ENCODE measurements at regions not wholly inside any gene's neighbourhood (a gene's known extent, or its start where the extent isn't known, plus 50 kb on each side); places are given as distances from the start of the nearest gene placed in this dataset.
"Not testable (repeated sequence)": the region's sequence is repeated elsewhere in the genome, so short reads cannot be mapped to it uniquely, and the experiment has no call there.

DNA sequence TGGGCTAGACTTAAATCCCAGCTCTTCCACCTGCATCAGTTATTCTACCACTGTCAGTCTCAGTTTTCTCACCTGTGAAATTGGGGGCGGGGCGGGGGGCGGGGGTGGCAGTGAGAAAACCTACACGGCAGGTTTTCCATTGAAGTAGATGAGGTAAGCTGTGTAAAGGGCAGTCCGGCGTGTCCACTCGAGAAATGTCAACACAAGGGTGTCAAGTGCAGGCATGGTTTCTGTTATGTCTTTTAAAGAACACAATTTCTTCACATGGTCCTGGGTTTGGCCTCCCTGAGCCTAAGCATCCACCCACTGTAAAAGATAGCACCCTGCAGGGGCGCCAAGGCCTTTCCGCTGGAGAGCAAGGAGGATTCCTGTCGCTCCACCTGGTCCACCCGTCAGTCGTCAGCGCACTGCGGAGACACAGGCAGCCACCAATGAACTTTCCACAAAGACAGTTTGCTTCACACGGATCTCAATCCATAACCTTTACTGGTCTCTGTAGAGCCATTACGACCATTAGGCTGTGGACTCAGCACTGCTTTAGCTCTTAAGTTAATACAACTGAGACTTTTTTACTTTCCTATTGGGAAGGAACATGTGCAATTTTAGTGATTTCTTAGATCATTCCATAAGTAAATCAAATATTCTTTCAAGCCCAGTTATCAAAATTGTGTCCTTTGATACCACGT lies 99.5 kb upstream of the FOXB1 start:
- DNase-seq (no peak), ATAC-seq (peak; percentile 65)
- H3K9me3 ChIP-seq, result no peaks in the 10 kb centered on the region
- intact Hi-C loops (cut with DNase I), result no loop called here
- peaks cover 7 to 88% of the 10 kb centered on the region in 2 donors for H3K27me3 ChIP-seq
- H3K36me3 ChIP-seq, result no peaks in the 10 kb centered on the region
- no peak overlapping the region for H3K4me3 ChIP-seq
- TF ChIP-seq, protein P1, sequence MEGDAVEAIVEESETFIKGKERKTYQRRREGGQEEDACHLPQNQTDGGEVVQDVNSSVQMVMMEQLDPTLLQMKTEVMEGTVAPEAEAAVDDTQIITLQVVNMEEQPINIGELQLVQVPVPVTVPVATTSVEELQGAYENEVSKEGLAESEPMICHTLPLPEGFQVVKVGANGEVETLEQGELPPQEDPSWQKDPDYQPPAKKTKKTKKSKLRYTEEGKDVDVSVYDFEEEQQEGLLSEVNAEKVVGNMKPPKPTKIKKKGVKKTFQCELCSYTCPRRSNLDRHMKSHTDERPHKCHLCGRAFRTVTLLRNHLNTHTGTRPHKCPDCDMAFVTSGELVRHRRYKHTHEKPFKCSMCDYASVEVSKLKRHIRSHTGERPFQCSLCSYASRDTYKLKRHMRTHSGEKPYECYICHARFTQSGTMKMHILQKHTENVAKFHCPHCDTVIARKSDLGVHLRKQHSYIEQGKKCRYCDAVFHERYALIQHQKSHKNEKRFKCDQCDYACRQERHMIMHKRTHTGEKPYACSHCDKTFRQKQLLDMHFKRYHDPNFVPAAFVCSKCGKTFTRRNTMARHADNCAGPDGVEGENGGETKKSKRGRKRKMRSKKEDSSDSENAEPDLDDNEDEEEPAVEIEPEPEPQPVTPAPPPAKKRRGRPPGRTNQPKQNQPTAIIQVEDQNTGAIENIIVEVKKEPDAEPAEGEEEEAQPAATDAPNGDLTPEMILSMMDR (IDR thresholded peaks at IDR 0.05), result no peak
- H3K27ac ChIP-seq, result no peak overlapping the region
- H3K4me1 ChIP-seq, result no peaks in the 10 kb centered on the region

DNA sequence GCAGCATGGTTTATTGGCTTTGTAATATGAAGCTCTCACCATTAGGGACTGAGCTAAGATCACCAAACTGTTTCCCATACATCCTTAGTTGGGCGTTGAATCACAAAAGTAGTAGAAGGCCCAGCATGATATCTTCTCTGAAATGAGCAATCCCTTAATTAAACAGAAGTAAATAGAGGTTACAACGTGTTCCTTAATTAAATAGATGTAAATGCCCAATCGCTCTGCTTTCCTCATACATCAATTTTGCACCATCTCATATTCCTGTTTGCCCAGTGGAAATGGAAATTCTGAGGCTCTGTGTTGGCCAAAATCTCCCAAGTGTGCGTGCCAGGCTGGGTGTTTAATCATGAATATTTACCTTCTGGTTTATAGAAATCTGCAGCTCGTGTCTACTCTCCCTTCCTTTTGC lies 107.4 kb upstream of the FOXB1 start:
- intact Hi-C loops (cut with DNase I), result no loop called here
- Histone ChIP-seq H3K4me3 (no peak overlapping the region), H3K27ac (no peak overlapping the region), H3K27me3 (peaks cover 0 to 41% of the 10 kb centered on the region in 2 donors), H3K36me3 (no peaks in the 10 kb centered on the region), H3K4me1 (no peaks in the 10 kb centered on the region), H3K9me3 (no peaks in the 10 kb centered on the region)
- TF ChIP-seq, protein P1 (IDR thresholded peaks at IDR 0.05), result no peak
- ATAC-seq, result no peak
- DNase-seq, result no peak

DNA sequence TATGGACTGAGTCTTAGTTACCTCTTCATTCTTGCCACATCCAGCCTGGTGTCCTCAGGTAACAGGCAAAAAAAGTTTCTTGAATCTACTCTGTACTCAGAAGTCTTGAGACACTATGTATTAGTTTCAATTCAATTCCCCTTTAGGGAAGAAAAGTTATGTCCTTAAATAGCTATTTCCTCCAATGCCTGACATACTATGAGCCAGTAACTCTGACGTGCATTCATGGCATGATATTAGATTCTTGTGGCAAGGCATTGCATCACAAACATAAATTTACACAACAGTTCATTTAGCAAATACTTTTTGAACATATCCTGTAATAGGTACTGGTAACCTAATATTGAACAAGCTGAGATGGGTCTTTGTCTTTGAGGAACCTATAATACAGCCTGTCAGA lies 109.3 kb upstream of the FOXB1 start:
- no peak overlapping the region for H3K27ac ChIP-seq
- no peak overlapping the region for H3K4me3 ChIP-seq
- DNase-seq (no peak), ATAC-seq (no peak)
- H3K9me3 ChIP-seq, result no peaks in the 10 kb centered on the region
- peaks cover 0 to 35% of the 10 kb centered on the region in 2 donors for H3K27me3 ChIP-seq
- H3K36me3 ChIP-seq, result no peaks in the 10 kb centered on the region
- intact Hi-C loops (cut with DNase I), result no loop called here
- TF ChIP-seq, protein P1 (IDR thresholded peaks at IDR 0.05), result no peak
- H3K4me1 ChIP-seq, result no peaks in the 10 kb centered on the region

DNA sequence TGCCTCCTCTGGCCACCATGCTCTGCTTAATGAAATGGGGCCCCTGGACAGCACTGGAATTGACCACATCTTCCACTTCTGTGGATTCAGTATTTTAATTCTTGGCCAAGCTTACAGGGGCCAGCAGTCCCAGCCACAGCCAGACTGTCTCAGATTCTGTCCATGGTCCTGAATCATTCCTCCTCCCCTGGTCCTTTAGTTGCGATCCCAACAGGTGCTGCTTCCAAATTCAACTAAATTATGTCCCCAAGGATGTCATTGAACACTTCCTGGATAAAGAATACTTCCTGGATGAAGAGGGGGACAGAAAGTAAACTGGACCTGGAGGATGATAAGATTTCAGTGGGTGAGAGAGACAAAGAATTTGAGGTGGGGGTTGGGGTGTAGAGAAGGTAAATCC lies 111.1 kb upstream of the FOXB1 start:
- peak in 2 of 4 donors; percentile 22 to 38 for DNase-seq
- no peak for ATAC-seq

DNA sequence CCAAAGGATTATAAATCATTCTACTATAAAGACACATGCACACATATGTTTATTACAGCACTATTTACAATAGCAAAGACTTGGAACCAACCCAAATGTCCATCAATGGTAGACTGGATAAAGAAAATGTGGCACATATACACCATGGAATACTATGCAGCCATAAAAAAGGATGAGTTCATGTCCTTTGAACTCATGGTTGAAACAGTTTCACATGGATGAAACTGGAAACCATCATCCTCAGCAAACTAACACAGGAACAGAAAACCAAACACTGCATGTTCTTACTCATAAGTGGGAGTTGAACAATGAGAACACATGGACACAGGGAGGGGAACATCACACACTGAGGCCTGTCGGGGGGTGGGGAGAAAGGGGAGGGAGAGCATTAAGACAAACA lies 116.2 kb upstream of the FOXB1 start:
- H3K9me3 ChIP-seq; H3K27ac ChIP-seq; H3K4me3 ChIP-seq; ATAC-seq; DNase-seq; H3K36me3 ChIP-seq; H3K4me1 ChIP-seq; intact Hi-C loops (cut with DNase I): not testable (repeated sequence)
- H3K27me3 ChIP-seq, result peaks cover 0 to 28% of the 10 kb centered on the region in 2 donors

More for the DNA sequence above, 111.1 kb upstream of the FOXB1 start:
- TF ChIP-seq, protein P1 (IDR thresholded peaks at IDR 0.05), result no peak
- Histone ChIP-seq H3K4me1 (no peaks in the 10 kb centered on the region), H3K9me3 (no peaks in the 10 kb centered on the region), H3K36me3 (no peaks in the 10 kb centered on the region), H3K4me3 (no peak overlapping the region), H3K27me3 (peaks cover 0 to 23% of the 10 kb centered on the region in 2 donors), H3K27ac (no peak overlapping the region)
- intact Hi-C loops (cut with DNase I), result no loop called here

DNA sequence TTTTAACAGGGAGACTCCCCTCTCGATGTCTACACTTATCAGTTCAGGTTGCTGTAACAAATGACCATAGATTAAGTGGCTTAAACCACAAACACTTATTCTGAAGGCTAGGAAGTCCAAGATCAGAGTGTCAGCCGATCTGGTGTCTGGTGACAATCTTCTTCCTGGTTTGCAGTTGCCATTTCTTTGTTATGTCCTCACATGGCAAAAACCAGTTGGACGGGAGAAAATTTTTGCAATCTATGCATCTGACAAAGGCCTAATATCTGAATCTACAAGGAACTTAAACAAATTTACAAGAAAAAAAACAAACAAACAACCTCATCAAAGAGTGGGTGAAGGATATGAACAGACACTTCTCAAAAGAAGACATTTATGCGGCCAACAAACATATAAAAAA lies 116.9 kb upstream of the FOXB1 start:
- intact Hi-C loops (cut with DNase I), result no loop called here
- Histone ChIP-seq H3K4me1 (no peaks in the 10 kb centered on the region), H3K27me3 (peaks cover 0 to 32% of the 10 kb centered on the region in 2 donors), H3K9me3 (no peaks in the 10 kb centered on the region), H3K4me3 (no peak overlapping the region), H3K27ac (no peak overlapping the region), H3K36me3 (no peaks in the 10 kb centered on the region)
- ATAC-seq (no peak), DNase-seq (no peak)
- TF ChIP-seq, protein P1 (IDR thresholded peaks at IDR 0.05), result no peak

Data from left lung (tissue), 4 donors.